Vagina (tissue), 2 donors: ENCODE measurements at regions not wholly inside any gene's neighbourhood (a gene's known extent, or its start where the extent isn't known, plus 50 kb on each side); places are given as distances from the start of the nearest gene placed in this dataset.
"Not testable (repeated sequence)": the region's sequence is repeated elsewhere in the genome, so short reads cannot be mapped to it uniquely, and the experiment has no call there.

Experiments used
- POLR2A ChIP-seq, 2 donors: fragments of 450-650 bp; IDR thresholded peaks; one replicate each; pipeline ENCODE4 v1.6.1; 2017; ENCODE audit warnings: antibody characterized with exemption in 2 of 2, mild to moderate bottlenecking in 2 of 2, moderate library complexity in 2 of 2
- POLR2AphosphoS5 ChIP-seq, 2 donors: sonication (generic); formaldehyde crosslinking; IDR thresholded peaks; one replicate each; pipeline ENCODE4 v1.9.0; 2017; ENCODE audit warnings: antibody characterized with exemption in 2 of 2, mild to moderate bottlenecking in 2 of 2, low read depth in 1 of 2; ENCODE audit not compliant: insufficient read depth in 1 of 2
- TF ChIP-seq, protein P1 (sequence below), 3 experiments: fragments of 450-650 bp in 2 of 3; fragments of 200-600 bp in 1 of 3; sonication (generic) in 1 of 3; IDR thresholded peaks; one replicate each; pipeline ENCODE4 v1.5.1; 2017 to 2019; ENCODE audit warnings: antibody characterized with exemption in 3 of 3, mild to moderate bottlenecking in 2 of 3, moderate library complexity in 2 of 3

DNA sequence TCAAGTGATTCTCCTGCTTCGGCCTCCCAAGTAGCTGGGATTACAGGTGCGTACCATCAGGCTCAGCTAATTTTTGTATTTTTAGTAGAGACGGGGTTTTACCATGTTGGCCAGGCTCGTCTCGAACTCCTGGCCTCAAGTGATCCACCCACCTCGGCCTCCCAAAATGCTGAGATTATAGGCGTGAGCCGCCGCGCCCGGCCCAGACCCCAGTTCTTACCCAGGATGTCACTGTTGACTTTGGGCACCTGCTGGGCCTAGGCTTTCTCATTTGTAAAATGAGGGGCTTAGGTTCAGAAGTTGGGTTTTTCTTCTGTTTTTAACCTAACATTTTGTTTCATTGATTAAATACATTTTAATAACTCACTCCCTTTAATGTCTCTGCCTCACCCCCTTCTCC, 181.7 kb upstream of the ADRA1D start:
- TF ChIP-seq, protein P1, sequence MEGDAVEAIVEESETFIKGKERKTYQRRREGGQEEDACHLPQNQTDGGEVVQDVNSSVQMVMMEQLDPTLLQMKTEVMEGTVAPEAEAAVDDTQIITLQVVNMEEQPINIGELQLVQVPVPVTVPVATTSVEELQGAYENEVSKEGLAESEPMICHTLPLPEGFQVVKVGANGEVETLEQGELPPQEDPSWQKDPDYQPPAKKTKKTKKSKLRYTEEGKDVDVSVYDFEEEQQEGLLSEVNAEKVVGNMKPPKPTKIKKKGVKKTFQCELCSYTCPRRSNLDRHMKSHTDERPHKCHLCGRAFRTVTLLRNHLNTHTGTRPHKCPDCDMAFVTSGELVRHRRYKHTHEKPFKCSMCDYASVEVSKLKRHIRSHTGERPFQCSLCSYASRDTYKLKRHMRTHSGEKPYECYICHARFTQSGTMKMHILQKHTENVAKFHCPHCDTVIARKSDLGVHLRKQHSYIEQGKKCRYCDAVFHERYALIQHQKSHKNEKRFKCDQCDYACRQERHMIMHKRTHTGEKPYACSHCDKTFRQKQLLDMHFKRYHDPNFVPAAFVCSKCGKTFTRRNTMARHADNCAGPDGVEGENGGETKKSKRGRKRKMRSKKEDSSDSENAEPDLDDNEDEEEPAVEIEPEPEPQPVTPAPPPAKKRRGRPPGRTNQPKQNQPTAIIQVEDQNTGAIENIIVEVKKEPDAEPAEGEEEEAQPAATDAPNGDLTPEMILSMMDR (IDR thresholded peaks at IDR 0.05): not testable (repeated sequence)
- not testable (repeated sequence) for TF ChIP-seq POLR2AphosphoS5 (IDR thresholded peaks at IDR 0.05; ENCODE audit: insufficient read depth in 1 of 2, low read depth in 1 of 2); POLR2A (IDR thresholded peaks at IDR 0.05)
